ENCODE measurements at regions not wholly inside any gene's neighbourhood (a gene's known extent, or its start where the extent isn't known, plus 50 kb on each side); places are given as distances from the start of the nearest gene placed in this dataset.

DNA sequence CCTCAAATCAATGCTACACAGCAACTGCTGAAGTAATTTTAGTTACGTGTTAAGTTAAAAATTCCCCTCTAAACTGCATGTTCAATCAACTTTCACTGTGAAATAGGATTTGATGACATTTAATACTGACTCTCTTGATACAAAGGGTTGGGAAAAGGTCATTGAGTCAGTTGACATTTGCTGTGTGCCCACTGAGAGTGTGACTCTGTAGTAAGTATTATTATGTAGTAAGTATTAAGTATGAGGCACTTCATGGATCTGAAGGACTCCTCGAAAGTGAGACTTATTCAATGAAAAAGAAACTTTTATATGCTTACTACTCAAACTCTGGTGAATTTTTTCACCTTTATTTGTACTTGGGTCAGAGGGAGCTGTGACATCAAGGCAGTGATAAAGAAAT, 83.1 kb upstream of the S1PR1 start:
- no peak for DNase-seq (ENCODE audit: low read depth, low spot score)

GRCh38 chr1:101152633-101153032, 84.2 kb upstream of the S1PR1 start:
- no peak for DNase-seq (ENCODE audit: low read depth, low spot score)

DNA sequence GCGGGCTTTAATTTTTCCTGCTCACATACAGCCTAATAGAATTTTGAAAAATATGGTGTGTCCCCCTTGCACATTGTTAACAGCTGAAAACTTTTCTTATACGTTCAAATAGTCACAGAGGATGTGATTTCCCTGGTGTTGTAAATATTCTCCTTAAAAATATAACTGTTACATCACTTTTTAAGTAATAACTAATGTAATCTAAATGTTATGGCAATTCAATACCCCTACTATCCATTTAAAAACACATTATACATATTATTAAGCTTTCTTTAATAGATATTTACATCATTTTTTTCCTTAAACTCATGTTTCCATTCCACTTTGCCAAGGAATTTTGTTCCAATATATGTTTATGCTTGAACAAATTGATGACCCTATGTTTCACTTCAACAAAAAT, 85.5 kb upstream of the S1PR1 start:
- DNase-seq (ENCODE audit: low read depth, low spot score) = no peak

DNA sequence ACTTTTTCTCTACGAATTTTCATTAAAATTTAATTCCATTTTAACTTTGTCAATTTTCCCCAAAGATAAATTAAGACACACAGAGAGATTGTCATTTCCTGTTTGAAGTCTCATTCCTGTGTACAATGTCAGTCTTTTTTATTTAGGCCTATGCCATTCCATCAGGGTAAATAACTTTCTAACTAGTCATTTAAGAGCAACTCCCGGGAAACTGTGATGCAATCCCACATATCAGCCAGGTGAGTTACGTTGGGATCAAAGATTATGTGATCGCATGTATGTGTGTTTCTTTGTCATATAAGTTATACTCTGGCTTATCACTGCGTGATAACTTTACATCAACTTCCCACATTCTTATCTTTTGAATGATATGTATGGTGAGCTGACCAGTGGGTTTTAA, 86.1 kb upstream of the S1PR1 start:
- no peak for DNase-seq (ENCODE audit: low read depth, low spot score)

GRCh38 chr1:101150266-101150665, 86.6 kb upstream of the S1PR1 start:
- no peak for DNase-seq (ENCODE audit: low read depth, low spot score)

DNA sequence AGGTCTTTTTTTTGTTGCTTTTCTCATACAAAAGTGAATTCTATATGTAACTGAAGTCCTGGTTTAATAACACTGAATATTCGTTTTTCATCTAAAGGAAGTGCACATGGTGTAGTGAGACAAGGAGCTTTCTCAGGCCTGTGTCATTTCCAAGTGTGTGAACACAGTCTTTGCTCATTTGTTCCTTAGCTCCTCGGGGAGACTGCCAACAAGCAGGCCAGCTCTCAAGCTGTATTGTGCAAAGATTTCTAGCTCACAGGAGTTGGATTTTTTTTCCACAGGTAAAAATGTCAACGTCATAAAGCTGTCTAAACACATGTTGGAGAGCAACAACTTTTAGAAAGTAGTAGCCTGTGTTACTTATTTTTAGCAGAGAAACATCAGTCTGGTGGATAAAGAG, 87.8 kb upstream of the S1PR1 start:
- DNase-seq (ENCODE audit: low read depth, low spot score) = no peak

DNA sequence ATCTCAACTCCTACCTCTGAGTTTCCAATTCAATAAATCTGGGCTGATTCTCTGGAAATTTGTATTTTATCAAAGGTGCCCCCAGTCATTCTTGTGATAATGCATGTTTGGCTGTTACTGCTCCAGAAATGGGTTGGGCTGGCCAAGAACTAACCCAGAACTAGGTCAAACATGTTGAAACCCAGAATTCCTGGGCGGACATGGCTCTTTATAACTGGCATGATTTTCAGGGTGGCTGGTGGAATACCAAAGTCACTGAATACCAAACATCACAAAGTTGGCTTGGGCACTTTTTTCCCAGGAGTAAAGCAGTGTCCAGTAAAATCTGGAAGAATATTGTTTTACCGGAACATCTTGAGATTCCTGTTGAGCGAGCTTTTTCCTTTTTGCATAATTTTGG, 89.4 kb upstream of the S1PR1 start:
- no peak for DNase-seq (ENCODE audit: low read depth, low spot score)

- DNase-seq (ENCODE audit: low read depth, low spot score) = no peak
Measured at GRCh38 chr1:101145449-101145820, 91.4 kb upstream of the S1PR1 start.

DNA sequence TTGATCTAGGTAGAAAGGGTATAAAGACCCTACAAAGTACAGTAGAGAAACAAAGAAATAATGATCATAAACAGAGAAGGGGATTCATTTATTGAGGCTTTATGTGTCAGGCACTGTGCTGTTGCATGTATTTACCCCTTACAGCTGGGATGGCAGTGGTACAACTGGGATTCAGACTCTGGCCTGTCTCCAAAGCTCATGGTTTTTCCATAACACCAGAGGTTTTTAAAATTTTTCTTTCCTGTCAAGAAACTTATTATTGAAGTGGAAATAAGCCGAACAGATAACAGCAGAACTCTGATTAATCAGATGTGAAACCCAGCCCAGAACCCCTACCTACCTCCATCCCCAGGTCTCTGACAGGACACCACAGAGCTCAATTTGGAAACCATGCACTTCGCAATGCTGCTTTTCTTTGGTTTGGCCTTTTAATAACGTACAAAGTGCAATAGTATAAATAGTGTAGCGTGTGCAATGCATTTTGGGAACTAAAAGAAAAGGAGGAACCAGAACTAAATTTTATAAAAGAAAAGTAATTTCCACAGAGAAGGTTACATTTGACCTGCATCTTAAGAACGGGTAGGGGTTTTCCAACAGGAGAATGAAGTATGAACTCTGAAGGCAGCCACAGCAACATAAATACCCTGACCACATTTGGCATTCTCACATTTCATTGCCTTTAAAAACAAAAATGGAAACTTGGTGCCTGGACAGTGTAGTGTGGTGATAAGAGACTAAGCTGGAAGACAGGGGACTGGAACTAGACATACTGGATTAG, 92.0 kb upstream of the S1PR1 start:
- no peak for DNase-seq (ENCODE audit: low read depth, low spot score)

- DNase-seq (ENCODE audit: low read depth, low spot score) = no peak
Measured at GRCh38 chr1:101142244-101142643, 94.6 kb upstream of the S1PR1 start.

- DNase-seq (ENCODE audit: low read depth, low spot score) = no peak
Measured at GRCh38 chr1:101141376-101141775, 95.4 kb upstream of the S1PR1 start.

GRCh38 chr1:101139821-101140718, 96.7 kb upstream of the S1PR1 start:
- no peak for DNase-seq (ENCODE audit: low read depth, low spot score)

DNA sequence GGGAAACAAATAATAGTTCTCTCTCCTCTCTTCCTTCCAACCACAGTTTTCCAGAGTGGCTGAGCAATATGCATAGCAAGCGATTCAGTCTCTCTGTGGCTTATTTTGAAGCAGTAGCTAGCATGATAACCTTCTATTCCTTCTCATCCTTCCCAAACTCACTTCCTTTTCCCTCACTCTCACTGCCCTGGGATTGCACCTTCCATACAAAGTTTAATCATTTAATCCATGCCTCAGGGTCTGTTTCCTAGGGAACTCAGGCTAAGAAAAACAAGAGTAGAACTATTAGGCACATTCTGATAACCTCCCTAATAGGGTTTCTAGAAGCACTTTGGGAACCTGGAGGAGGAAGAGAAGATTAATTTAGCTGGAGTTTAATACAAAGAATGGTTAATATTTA, 97.7 kb upstream of the S1PR1 start:
- DNase-seq (ENCODE audit: low read depth, low spot score) = no peak

DNA sequence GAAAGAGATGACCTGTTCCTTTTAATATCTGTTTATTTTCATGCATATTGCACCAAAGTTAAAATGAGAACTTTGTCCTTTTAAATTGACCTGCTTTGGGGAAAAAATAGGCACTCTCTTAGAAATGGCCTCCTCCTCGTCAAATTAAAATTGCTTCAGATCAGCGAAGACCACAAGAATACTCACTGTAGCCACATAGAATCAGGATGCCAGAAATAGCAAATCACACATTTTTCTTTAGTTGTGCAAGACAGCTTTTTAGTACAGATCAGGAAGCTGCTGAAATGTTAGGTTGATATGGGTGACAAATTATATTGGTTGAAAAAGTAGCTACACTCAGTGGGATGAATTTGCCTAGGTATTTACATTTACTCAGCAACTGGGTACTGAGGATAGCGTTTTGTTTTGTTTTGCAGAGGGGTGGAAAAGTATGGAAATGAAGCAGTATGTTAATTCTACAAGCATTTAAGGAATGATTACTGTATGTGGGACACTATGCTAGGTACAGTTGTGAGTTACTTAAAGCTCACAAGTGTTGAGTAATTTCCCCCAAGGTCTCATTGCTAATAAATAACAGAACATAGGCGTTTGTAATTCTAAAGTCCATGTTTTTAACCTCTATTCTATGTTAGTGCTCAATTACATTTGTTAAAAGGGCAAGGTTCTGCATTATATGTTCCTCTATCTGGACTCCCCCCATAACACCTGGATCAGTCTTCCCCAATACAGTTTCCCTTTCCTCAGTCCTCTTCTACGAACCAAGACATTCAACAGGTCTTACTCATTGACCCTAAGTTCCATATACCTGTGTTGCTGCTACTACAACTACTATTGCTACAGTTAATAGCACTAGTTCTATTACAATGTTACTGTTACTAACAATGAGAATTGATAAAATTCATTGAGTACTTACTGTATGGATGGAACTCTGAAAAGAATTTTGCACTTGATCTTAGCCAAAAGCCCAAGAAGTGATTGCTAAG, 99.4 kb upstream of the S1PR1 start:
- no peak for DNase-seq (ENCODE audit: low read depth, low spot score)

DNA sequence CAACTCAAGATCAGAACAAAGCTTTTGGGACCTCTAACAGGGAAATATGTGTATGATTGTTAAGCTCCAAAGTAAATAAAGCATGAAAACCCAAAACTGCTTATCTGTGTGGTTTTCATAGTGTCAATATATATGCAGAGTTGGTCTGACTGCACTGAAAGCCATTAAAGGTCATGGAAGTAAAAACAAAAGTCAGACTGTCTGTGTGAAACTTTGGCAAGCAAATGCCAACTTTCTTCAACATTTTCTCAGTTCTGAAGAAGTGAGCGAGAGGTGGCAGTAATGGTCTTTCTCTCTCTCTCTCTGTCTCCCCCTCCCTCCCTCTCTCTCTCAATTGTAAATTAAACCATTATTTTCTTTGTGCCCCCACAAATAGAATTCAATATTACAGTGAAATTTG, 100.1 kb upstream of the S1PR1 start:
- DNase-seq (ENCODE audit: low read depth, low spot score) = no peak

DNA sequence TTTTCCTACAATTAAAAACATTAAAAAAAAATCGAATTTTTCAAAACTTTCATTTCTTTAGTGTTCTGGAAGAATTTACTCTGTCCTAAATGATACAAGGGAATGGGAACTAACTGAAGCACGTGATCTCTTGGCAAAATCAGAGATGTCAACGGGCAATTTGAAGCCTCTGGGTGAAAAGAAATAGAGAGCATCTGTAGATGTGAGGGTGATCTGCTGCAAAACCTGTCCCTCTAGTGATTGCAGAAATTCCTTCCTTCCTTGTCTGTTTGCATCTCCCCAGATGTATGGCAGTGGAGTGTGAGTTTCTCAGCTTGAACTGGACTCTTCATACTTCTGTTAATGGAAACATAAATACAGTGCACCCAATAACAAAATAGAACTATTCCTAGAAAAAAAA, 100.5 kb upstream of the S1PR1 start:
- DNase-seq (ENCODE audit: low read depth, low spot score) = no peak

DNA sequence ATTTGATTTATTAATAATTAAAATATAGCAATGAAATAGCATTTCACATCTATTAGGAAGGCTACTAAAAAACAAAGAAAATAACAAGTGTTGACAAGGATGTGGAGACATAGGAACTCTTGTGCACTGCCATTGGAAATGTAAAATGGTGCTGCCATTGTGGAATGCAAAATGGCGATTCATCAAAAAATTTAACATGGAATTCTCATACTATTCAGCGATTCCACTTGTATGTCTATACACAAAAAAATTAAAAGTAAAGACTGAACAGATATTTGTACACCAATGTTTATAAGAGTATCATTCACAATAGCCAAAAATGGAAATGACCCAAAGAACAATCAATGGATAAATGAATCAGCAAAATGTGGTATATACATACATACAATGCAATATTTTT, 101.3 kb upstream of the S1PR1 start:
- DNase-seq (ENCODE audit: low read depth, low spot score) = no peak

GRCh38 chr1:101131239-101131843, 105.5 kb upstream of the S1PR1 start:
- no peak for DNase-seq (ENCODE audit: low read depth, low spot score)

DNA sequence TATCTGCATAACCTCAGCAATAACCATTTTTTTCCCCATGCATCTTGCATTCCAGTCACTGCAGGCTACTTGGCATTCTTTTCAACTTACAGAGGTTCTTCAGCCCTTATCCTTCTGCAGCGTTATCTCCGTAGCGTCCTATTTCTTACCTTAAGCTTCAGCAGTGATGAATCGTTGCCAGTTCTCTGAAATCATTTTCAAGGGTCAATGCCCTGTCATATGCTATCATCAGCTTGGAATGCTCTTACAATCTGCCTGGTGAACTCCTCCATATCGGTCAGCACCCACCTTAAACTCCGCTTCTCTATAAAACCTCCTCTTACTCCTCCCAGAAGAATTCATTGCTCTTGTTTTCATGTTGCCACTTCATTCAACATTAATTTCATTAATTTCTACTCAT, 105.1 kb upstream of the DPH5 start:
- DNase-seq (ENCODE audit: low read depth, low spot score) = no peak

- no peak for DNase-seq (ENCODE audit: low read depth, low spot score)
Measured at GRCh38 chr1:101128846-101129245, 103.3 kb upstream of the DPH5 start.

- no peak for DNase-seq (ENCODE audit: low read depth, low spot score)
Measured at GRCh38 chr1:101128211-101128727, 102.7 kb upstream of the DPH5 start.
